HG03520 (cell line): ENCODE measurements at regions not wholly inside any gene's neighbourhood (a gene's known extent, or its start where the extent isn't known, plus 50 kb on each side); places are given as distances from the start of the nearest gene placed in this dataset.
"Not testable (repeated sequence)": the region's sequence is repeated elsewhere in the genome, so short reads cannot be mapped to it uniquely, and the experiment has no call there.

ENCODE experiments used
- ATAC-seq: cut with Tn5 transposase; IDR thresholded peaks from one replicate; pipeline ENCODE4 v1.9.1; 2021; ENCODE audit warnings: mild to moderate bottlenecking, moderate library complexity; ENCODE audit not compliant: unreplicated experiment

DNA sequence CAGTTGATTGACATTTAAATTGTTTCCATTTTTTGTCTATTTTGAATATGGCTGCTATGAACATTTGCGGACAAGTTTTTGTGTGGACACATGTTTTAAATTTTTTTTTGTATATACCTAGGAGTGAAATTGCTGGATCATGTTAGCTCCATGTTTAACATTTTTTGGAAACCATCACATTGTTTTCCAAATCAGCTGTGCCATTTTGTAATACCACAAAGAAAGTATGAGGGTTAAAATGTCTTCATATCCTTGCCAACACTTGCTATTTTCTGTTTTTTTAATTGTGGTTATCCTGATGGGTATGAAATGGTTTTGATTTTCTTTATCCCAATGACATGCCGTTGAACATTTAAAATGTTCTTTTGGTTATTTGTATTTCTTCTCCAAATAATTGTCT lies 52.1 kb downstream of the CARTPT start:
- ATAC-seq = no peak

GRCh38 chr5:71778678-71779276 lies 59.7 kb downstream of the CARTPT start:
- ATAC-seq = no peak

- no peak for ATAC-seq
Measured at GRCh38 chr5:71780597-71780996, 61.5 kb downstream of the CARTPT start.

DNA sequence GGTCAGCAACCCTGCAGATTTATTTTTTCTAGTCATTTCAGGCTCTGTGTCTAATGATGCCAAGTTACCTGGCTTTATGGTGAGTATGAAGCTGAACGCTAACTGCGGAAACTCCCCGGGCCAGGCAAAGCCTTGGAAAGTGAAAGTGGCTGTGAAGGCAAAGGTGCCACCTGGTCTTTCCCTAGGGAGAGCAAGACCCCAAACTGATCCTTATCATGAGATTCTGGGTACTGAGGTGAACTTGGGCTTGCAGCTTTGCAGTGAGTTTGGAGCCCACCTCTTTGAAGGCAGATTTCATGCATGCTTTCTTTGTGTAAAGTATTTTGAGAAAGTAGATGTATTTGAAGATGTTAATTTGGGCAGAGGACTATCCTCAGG lies 63.3 kb downstream of the CARTPT start:
- ATAC-seq = no peak

GRCh38 chr5:71782771-71783770 lies 64.0 kb downstream of the CARTPT start:
- peak; percentile 90 for ATAC-seq

GRCh38 chr5:71783891-71784290 lies 64.8 kb downstream of the CARTPT start:
- ATAC-seq = no peak

DNA sequence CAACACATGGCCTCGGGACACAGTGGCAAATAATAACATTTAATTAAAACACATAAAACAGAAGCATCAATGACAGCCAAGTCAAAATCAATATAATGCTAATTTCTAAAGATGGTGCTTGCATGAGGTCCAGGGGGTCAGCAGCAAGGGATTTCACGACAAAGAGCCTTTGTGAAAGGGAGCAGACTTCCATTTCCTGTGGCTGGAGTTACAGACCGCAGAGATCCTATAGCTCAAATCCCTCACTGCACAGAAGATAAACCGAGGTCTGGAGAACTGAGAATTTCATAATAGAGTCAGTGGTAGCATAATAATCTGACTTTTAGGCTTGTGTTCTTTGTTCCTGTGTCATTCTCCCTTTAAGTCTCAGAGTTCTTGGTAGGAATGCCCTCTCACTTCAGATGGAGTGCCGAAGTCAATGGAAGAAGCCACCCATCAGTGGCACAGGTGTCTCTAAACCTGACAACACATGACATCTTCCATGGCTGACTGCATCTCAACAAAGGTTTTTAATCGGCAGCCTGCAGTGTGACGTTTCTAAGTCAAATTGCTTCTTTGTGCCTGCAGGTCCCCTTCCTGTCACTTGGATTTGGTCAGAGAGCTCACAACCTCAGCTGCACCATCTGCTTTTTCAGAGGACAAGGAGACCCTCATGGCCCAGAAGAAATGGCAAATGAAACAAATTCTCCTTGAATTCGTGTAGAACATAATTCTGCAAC lies 67.4 kb downstream of the CARTPT start:
- no peak for ATAC-seq

DNA sequence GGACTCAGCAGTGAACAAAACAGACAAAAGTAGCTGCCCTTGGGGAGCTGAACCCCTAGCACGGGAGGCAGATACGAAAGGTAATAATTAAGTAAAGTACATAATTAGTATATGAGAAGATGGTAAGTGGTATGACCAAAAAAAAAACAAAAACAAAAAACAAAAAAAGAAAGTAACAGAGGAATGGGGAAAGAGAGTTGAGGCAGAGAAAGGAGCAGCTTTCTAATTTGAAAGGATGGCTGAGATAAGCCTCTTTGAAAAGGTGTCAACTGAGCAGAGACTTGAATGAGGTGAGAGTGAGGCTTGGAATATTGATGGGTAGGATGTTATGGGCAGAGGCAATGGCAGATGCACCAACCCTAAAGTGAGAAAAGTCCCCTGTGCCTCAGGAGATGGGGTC lies 69.7 kb downstream of the CARTPT start:
- no peak for ATAC-seq

- no peak for ATAC-seq
Measured at GRCh38 chr5:71789746-71790145, 70.7 kb downstream of the CARTPT start.

DNA sequence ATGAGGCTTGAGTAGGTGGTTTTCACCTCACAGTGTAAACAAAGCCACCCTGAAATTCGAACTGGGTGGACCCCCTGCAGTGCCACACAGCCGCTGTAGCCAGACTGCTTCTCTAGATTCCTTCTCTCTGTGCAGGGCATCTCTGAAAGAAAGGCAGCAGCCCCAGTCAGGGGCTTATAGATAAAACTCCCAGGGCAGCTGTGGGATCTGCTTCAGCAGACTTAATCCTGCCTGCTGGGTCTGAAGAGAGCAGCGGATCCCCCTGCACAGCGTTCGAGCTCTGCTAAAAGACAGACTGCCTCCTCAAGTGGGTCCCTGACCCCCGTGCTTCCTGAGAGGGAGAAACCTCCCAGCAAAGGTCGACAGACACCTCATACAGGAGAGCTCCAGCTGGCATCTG lies 71.4 kb downstream of the CARTPT start:
- no peak for ATAC-seq

DNA sequence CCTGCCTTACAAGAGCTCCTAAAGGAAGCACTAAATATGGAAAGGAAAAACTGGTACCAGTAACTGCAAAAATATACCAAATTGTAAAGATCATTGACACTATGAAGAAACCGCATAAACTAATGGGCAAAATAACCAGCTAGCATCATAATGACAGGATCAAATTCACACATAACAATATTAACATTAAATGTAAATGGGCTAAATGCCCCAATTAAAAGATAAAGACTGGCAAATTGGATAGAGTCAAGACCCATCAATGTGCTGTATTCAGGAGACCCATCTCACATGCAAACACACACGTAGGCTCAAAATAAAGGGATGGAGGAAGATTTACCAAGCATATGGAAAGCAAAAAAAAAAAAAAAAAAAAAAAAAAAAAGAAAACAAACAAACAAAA lies 73.0 kb downstream of the CARTPT start:
- ATAC-seq = not testable (repeated sequence)

DNA sequence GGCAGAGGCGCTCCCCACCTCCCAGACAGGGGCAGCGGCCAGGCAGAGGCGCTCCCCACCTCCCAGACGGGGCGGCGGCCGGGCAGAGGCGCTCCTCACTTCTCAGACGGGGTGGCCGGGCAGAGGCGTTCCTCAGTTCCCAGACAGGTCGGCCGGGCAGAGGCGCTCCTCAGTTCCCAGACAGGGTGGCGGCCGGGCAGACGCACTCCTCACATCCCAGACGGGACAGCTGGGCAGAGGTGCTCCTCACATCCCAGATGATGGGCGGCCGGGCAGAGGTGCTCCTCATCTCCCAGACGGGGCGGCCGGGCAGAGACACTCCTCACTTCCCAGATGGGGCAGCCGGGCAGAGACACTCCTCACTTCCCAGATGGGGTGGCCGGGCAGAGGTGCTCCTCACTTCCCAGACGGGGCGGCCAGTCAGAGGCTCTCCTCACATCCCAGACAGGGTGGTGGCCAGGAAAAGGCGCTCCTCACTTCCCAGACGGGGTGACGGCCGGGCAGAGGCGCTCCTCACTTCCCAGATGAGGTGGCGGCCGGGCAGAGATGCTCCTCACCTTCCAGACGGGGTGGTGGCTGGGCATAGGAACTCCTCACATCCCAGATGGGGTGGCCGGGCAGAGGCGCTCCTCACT lies 75.1 kb downstream of the CARTPT start:
- ATAC-seq = no peak

DNA sequence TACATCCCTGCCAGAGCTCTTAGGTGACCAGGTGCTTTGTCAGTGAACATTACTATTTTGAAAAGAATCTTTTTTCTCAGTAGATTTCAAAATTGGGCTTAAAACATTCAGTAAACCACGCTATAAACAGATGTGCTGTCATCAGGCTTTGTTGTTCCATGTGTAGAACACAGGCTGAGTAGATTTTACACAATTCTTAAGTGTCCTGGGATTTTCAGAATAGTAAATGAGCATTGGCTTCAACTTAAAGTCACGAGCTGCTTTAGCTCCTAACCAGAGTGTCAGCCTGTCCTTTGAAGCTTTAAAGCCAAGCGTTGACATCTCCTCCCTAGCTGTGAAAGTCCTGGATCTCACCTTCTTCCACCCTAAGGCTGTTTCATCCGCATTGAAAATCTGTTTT lies 83.6 kb downstream of the CARTPT start:
- ATAC-seq = no peak

GRCh38 chr5:71806711-71807110 lies 87.6 kb downstream of the CARTPT start:
- no peak for ATAC-seq

DNA sequence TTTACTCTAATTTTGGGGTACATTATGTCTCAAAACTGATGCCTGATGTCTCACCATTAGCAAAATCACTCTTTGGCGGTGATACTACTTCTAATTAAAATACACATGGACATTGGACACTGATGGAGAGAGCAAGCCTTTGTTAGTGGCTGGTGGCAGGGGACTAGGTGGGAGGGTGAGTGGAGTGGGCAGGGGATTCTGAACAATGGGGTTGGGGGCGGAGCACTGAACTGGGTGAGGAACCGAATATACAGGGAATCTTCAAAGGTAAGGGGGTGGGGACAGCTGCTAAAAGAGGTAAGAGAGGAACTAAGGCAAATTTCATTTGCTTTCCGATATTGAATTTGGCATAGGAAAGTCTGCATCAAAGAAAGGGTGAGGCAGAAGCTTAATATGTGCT lies 88.8 kb downstream of the CARTPT start:
- no peak for ATAC-seq

DNA sequence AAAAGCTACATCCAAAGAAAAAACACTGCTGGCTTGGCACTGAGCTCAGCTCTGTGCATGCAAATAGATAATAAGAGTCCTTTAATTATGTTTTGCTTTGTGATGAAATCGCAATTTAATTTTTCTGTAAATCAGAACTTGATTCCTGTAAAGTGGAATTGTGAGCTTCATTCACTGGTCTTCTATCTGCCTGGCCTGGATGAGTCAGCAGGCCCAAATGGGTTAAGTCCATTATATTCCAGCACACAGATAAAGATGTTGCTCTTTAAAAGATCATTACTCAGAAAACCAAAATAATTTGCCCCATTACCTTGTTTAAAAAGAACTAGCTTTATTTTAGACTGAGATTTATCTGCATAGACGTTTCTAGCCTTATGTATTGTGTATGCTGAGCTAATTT lies 90.4 kb downstream of the CARTPT start:
- no peak for ATAC-seq

- ATAC-seq = no peak
Measured at GRCh38 chr5:71810023-71810422, 90.9 kb downstream of the CARTPT start.

DNA sequence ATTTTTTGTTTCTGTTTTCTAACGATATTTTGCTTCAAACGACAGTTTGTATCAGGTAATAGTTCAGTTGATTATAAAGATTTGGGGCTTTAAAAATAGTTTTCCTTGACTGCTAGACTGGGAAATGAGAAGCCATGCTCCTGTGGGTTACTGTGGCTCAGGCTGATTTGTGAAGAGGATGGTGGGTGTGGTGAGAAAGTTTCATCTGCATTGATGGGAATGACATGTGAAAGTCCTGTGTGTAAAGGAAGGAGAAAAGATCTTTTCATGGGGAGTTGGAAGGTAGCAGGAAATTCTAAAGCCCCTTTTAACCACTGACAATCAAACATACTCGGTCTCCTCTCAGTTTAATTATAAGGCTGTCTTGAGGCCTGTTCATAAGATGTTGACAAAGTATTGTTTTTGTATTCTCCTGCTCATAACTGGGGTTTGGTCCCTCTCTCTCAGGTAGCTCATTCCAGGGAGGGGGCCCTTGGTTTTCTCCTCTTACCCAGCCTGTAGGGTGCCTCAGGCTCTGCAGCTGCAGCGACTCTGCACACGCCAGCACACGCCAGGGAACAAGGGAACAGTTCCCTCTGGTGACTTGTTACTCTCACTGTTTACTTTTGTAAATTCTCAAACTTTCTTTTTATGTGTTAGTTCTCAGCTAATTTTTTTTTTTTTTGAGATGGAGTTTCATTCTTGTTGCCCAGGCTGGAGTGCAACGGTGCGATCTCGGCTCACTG lies 91.6 kb downstream of the CARTPT start:
- ATAC-seq = no peak

DNA sequence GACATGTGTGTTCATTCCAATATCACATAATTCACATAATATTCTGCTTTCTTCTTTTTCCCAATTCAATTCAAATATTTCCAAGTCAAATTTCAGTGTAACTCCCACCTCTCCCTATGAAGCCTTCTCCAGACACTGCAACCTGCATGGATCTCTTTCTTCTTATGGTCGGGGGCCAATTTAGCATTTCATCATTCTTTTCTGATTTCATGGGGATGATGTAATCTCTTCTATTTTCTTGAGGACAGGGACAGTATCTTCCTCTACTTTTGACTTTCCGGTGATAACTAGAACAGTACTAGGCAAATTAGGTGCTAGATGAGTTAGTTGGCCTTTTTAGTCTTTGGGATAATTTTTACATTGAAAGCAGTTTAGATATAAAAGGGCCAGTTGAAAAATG lies 92.7 kb downstream of the CARTPT start:
- ATAC-seq = no peak

DNA sequence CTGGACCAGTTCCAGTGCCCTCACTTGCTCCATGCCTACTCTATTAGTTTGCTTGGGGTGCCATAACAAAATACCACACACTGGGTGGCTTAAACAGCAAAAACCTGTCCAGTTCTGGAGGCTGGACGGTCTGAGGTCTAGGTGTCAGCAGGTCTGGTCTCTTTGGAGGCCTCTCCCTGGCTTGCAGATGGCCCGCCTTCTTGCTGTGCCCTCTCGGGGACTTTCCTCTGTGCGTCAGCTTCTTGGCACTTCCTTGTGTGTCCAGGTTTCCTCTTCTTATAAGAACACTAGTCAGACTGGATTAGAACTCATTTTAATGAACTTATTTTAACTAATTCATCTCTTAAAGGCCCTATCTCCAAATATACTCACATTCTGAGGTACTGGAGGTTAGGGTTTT lies 97.2 kb downstream of the CARTPT start:
- ATAC-seq = no peak

- no peak for ATAC-seq
Measured at GRCh38 chr5:71817891-71818290, 98.8 kb downstream of the CARTPT start.
